ENCODE measurements at regions not wholly inside any gene's neighbourhood (a gene's known extent, or its start where the extent isn't known, plus 50 kb on each side); places are given as distances from the start of the nearest gene placed in this dataset.

GRCh38 chr1:81455481-81455880 is 345.3 kb upstream of the ADGRL2 start:
- H3K4me1 ChIP-seq, result no peaks in the 10 kb centered on the region
- no peaks in the 10 kb centered on the region for H3K27me3 ChIP-seq
- H3K4me3 ChIP-seq, result no peak overlapping the region
- no peaks in the 10 kb centered on the region for H3K9me3 ChIP-seq
- no peak for TF ChIP-seq CTCF (IDR thresholded peaks at IDR 0.05)
- H3K36me3 ChIP-seq, result no peaks in the 10 kb centered on the region
- no peak overlapping the region for H3K27ac ChIP-seq
- no peak for DNase-seq (ENCODE audit: low spot score)

GRCh38 chr1:81453971-81454370 is 346.8 kb upstream of the ADGRL2 start:
- Histone ChIP-seq H3K9me3 (no peaks in the 10 kb centered on the region), H3K27ac (no peak overlapping the region), H3K4me3 (no peak overlapping the region), H3K4me1 (no peaks in the 10 kb centered on the region), H3K36me3 (no peaks in the 10 kb centered on the region), H3K27me3 (no peaks in the 10 kb centered on the region)
- no peak for DNase-seq (ENCODE audit: low spot score)
- TF ChIP-seq CTCF (IDR thresholded peaks at IDR 0.05), result no peak

- no peaks in the 10 kb centered on the region for H3K36me3 ChIP-seq
- H3K4me1 ChIP-seq, result no peaks in the 10 kb centered on the region
- H3K9me3 ChIP-seq, result no peaks in the 10 kb centered on the region
- no peak overlapping the region for H3K4me3 ChIP-seq
- no peak for DNase-seq (ENCODE audit: low spot score)
- TF ChIP-seq CTCF (IDR thresholded peaks at IDR 0.05), result no peak
- H3K27ac ChIP-seq, result no peak overlapping the region
- H3K27me3 ChIP-seq, result no peaks in the 10 kb centered on the region
These were observed 347.4 kb upstream of the ADGRL2 start for GRCh38 chr1:81453367-81453703.

GRCh38 chr1:81452693-81453366 is 347.9 kb upstream of the ADGRL2 start:
- no peaks in the 10 kb centered on the region for H3K36me3 ChIP-seq
- no peaks in the 10 kb centered on the region for H3K27me3 ChIP-seq
- H3K9me3 ChIP-seq, result no peaks in the 10 kb centered on the region
- H3K4me3 ChIP-seq, result no peak overlapping the region
- H3K27ac ChIP-seq, result no peak overlapping the region
- no peak for TF ChIP-seq CTCF (IDR thresholded peaks at IDR 0.05)
- no peak for DNase-seq (ENCODE audit: low spot score)
- H3K4me1 ChIP-seq, result no peaks in the 10 kb centered on the region

GRCh38 chr1:81449786-81450185 is 350.9 kb upstream of the ADGRL2 start:
- no peaks in the 10 kb centered on the region for H3K36me3 ChIP-seq
- no peak overlapping the region for H3K4me3 ChIP-seq
- no peaks in the 10 kb centered on the region for H3K9me3 ChIP-seq
- TF ChIP-seq CTCF (IDR thresholded peaks at IDR 0.05), result no peak
- no peak overlapping the region for H3K27ac ChIP-seq
- DNase-seq (ENCODE audit: low spot score), result no peak
- H3K27me3 ChIP-seq, result no peaks in the 10 kb centered on the region
- peaks cover 0 to 13% of the 10 kb centered on the region in 2 donors for H3K4me1 ChIP-seq

- Histone ChIP-seq H3K9me3 (no peaks in the 10 kb centered on the region), H3K4me1 (peaks cover 0 to 13% of the 10 kb centered on the region in 2 donors), H3K4me3 (no peak overlapping the region), H3K36me3 (no peaks in the 10 kb centered on the region), H3K27ac (peak overlapping the region; percentile 20 to 57), H3K27me3 (no peaks in the 10 kb centered on the region)
- DNase-seq (ENCODE audit: low spot score), result no peak
- no peak for TF ChIP-seq CTCF (IDR thresholded peaks at IDR 0.05)
These were observed 354.6 kb upstream of the ADGRL2 start for GRCh38 chr1:81446000-81446669.

Measured in right atrium auricular region (tissue), 2 donors.